ENCODE measurements at regions not wholly inside any gene's neighbourhood (a gene's known extent, or its start where the extent isn't known, plus 50 kb on each side); places are given as distances from the start of the nearest gene placed in this dataset.

DNA sequence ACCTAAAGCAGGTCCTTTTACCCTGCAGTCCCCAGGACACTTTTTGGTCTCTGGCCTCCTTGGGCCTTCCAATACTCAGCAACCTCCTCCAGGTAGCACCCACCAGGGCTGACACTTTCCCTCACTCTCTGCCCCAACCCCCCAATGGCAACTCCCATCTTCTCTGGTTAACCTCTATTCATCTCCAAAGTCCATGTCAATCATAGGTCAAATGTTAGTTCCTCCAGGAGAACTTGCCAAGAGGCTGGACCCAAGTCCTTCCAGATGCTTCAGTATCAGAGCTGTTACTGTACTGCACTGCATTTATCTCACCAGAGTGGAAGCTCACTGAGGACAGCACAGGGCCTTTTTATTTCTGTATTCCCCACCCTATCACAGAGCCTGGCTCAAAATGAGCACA is 295.0 kb upstream of the KLF14 start:
- Histone ChIP-seq H3K4me3 (ENCODE audit: low read length in 3 of 3) (no peak overlapping the region), H3K36me3 (ENCODE audit: control insufficient read depth in 3 of 3, insufficient read depth in 3 of 3, low read length in 3 of 3) (no peaks in the 10 kb centered on the region), H3K9ac (ENCODE audit: low read depth in 1 of 3, low read length in 3 of 3) (no peak overlapping the region), H3K27ac (ENCODE audit: low read depth, low read length) (no peak overlapping the region), H3K27me3 (ENCODE audit: control insufficient read depth in 3 of 3, insufficient read depth in 3 of 3, low read length in 3 of 3) (no peaks in the 10 kb centered on the region), H3K9me3 (ENCODE audit: control insufficient read depth in 3 of 3, low read length in 3 of 3) (no peaks in the 10 kb centered on the region), H3K4me1 (ENCODE audit: control insufficient read depth in 3 of 3, insufficient read depth in 3 of 3, low read length in 3 of 3) (peaks cover 22 to 46% (median 38%) of the 10 kb centered on the region in 3 donors)

- Histone ChIP-seq H3K27me3 (ENCODE audit: control insufficient read depth in 3 of 3, insufficient read depth in 3 of 3, low read length in 3 of 3) (no peaks in the 10 kb centered on the region), H3K27ac (ENCODE audit: low read depth, low read length) (no peak overlapping the region), H3K9ac (ENCODE audit: low read depth in 1 of 3, low read length in 3 of 3) (no peak overlapping the region), H3K4me3 (ENCODE audit: low read length in 3 of 3) (no peak overlapping the region), H3K9me3 (ENCODE audit: control insufficient read depth in 3 of 3, low read length in 3 of 3) (no peaks in the 10 kb centered on the region), H3K36me3 (ENCODE audit: control insufficient read depth in 3 of 3, insufficient read depth in 3 of 3, low read length in 3 of 3) (no peaks in the 10 kb centered on the region), H3K4me1 (ENCODE audit: control insufficient read depth in 3 of 3, insufficient read depth in 3 of 3, low read length in 3 of 3) (peaks cover 37 to 48% (median 45%) of the 10 kb centered on the region in 3 donors)
These were observed 296.4 kb upstream of the MKLN1 start for GRCh38 chr7:131031099-131031868.

DNA sequence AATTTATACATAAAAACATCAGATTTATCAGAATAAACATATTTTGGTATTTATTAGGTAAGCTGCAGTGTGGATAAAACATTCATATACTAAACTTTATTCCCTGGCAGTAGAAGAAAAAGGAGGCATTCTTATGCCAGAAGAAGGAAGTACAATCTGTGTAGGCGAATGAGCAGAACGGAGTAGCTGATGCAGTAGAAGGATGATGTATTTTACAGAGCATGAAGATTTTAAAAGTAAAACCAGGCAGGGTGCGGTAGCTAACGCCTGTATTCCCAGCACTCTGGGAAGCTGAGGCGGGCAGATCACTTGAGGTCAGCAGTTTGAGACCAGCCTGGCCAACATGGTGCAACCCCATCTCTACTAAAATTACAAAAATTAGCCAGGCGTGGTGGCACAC is 294.9 kb upstream of the MKLN1 start:
- H3K4me1 ChIP-seq (ENCODE audit: control insufficient read depth in 3 of 3, insufficient read depth in 3 of 3, low read length in 3 of 3), result peaks cover 30 to 34% (median 32%) of the 10 kb centered on the region in 3 donors
- H3K27me3 ChIP-seq (ENCODE audit: control insufficient read depth in 3 of 3, insufficient read depth in 3 of 3, low read length in 3 of 3), result no peaks in the 10 kb centered on the region
- no peaks in the 10 kb centered on the region for H3K36me3 ChIP-seq (ENCODE audit: control insufficient read depth in 3 of 3, insufficient read depth in 3 of 3, low read length in 3 of 3)
- H3K9ac ChIP-seq (ENCODE audit: low read depth in 1 of 3, low read length in 3 of 3), result no peak overlapping the region
- no peaks in the 10 kb centered on the region for H3K9me3 ChIP-seq (ENCODE audit: control insufficient read depth in 3 of 3, low read length in 3 of 3)
- no peak overlapping the region for H3K27ac ChIP-seq (ENCODE audit: low read depth, low read length)
- no peak overlapping the region for H3K4me3 ChIP-seq (ENCODE audit: low read length in 3 of 3)

DNA sequence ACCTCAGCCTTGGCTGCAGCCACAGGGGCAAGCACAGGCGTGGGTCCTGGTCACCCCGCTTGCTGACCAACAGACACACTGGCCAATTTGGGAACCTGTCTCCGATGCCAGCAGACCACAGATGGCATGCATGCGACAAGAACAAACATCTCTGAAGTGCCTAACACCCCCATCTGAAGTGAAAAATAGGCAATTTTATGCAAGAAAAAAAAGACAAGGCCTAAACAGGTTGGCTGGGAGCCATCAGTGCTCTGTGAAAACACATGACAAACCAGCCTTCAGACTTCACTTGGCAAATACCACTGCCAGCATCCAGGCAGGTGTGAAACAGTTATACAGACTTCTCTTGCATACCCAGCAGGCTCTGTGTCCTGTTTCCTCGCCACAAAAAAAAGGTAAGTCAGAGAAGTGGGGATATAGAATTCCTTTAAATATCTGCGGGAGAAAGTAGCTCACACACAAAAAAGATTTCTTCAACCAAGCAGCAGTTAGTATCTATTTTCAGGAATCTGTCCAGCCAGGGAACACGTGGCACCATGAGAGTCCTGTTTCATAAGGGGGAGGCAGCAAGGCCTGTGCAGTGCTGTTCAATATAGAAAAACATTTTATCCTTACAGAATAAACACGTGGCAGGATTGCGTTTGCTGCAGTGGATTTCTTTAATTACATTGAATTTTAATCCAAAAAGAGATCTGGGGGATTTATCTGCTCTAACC is 293.4 kb upstream of the MKLN1 start:
- H3K27ac ChIP-seq (ENCODE audit: low read depth, low read length), result peak overlapping the region; percentile 51
- H3K9ac ChIP-seq (ENCODE audit: low read depth in 1 of 3, low read length in 3 of 3), result peak overlapping the region in 1 of 3 donors; percentile 27
- no peaks in the 10 kb centered on the region for H3K9me3 ChIP-seq (ENCODE audit: control insufficient read depth in 3 of 3, low read length in 3 of 3)
- peak overlapping the region in 1 of 3 donors; percentile 38 for H3K4me3 ChIP-seq (ENCODE audit: low read length in 3 of 3)
- H3K36me3 ChIP-seq (ENCODE audit: control insufficient read depth in 3 of 3, insufficient read depth in 3 of 3, low read length in 3 of 3), result no peaks in the 10 kb centered on the region
- peaks cover 24 to 32% (median 25%) of the 10 kb centered on the region in 3 donors for H3K4me1 ChIP-seq (ENCODE audit: control insufficient read depth in 3 of 3, insufficient read depth in 3 of 3, low read length in 3 of 3)
- H3K27me3 ChIP-seq (ENCODE audit: control insufficient read depth in 3 of 3, insufficient read depth in 3 of 3, low read length in 3 of 3), result no peaks in the 10 kb centered on the region

DNA sequence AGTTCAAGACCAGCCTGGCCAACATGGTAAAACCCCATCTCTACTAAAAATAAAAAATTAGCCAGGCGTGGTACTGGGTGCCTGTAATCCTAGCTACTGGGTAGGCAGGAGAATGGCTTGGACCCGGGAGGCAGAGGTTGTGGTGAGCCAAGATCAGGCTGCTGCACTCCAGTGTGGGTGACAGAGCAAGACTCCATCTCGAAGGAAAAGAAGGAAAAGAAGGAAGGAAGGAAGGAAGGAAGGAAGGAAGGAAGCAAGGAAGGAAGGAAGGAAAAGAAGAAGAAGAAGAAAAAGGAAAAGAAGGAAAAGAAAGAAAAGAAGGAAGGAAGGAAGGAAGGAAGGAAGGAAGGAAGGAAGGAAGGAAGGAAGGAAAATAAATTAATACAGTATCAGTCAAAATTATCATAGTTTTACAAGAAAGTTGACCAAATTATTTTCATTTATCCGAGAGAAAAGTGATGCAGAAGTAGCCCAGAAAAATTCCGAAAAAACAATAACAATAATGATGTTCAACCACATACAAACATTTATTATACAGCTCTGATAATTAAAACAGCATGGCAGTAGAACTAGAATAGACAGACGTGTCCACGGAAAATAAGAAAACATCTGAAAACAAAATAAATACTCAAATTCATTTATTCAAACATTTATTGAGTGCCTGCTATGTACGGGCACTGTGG is 292.4 kb upstream of the MKLN1 start:
- H3K27me3 ChIP-seq (ENCODE audit: control insufficient read depth in 3 of 3, insufficient read depth in 3 of 3, low read length in 3 of 3), result no peaks in the 10 kb centered on the region

GRCh38 chr7:131038153-131038552 is 289.5 kb upstream of the MKLN1 start:
- peak overlapping the region in 1 of 3 donors; percentile 12 for H3K9ac ChIP-seq (ENCODE audit: low read depth in 1 of 3, low read length in 3 of 3)
- H3K4me1 ChIP-seq (ENCODE audit: control insufficient read depth in 3 of 3, insufficient read depth in 3 of 3, low read length in 3 of 3), result peaks cover 27 to 45% (median 33%) of the 10 kb centered on the region in 3 donors
- H3K27ac ChIP-seq (ENCODE audit: low read depth, low read length), result no peak overlapping the region
- no peaks in the 10 kb centered on the region for H3K9me3 ChIP-seq (ENCODE audit: control insufficient read depth in 3 of 3, low read length in 3 of 3)
- peaks cover 0 to 6% (median 1%) of the 10 kb centered on the region in 3 donors for H3K36me3 ChIP-seq (ENCODE audit: control insufficient read depth in 3 of 3, insufficient read depth in 3 of 3, low read length in 3 of 3)
- H3K4me3 ChIP-seq (ENCODE audit: low read length in 3 of 3), result no peak overlapping the region
- no peaks in the 10 kb centered on the region for H3K27me3 ChIP-seq (ENCODE audit: control insufficient read depth in 3 of 3, insufficient read depth in 3 of 3, low read length in 3 of 3)

More for the DNA sequence above, 292.4 kb upstream of the MKLN1 start:
- no peak overlapping the region for H3K4me3 ChIP-seq (ENCODE audit: low read length in 3 of 3)
- H3K9me3 ChIP-seq (ENCODE audit: control insufficient read depth in 3 of 3, low read length in 3 of 3), result no peaks in the 10 kb centered on the region
- H3K36me3 ChIP-seq (ENCODE audit: control insufficient read depth in 3 of 3, insufficient read depth in 3 of 3, low read length in 3 of 3), result no peaks in the 10 kb centered on the region
- peak overlapping the region; percentile 51 for H3K27ac ChIP-seq (ENCODE audit: low read depth, low read length)
- peaks cover 27 to 33% (median 29%) of the 10 kb centered on the region in 3 donors for H3K4me1 ChIP-seq (ENCODE audit: control insufficient read depth in 3 of 3, insufficient read depth in 3 of 3, low read length in 3 of 3)
- peak overlapping the region in 1 of 3 donors; percentile 26 for H3K9ac ChIP-seq (ENCODE audit: low read depth in 1 of 3, low read length in 3 of 3)

DNA sequence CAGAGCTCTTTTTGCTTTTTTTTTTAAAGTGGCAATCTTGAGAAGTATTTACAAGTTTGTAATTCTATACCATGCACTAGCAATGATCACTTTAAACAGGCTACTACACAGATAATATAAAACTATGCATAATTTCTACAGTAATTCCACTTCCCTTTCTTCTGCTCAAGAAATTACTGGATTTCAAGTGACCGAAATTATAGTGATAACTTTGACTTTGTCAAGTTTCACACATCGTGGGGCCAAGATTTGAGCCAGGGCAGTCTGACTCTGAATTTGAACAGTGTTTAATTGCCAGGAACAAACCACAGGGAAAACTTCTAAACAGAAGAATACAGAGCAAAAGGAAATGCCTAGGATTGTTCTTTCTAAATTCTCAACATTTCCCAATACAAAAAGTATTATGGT is 288.3 kb upstream of the MKLN1 start:
- H3K4me1 ChIP-seq (ENCODE audit: control insufficient read depth in 3 of 3, insufficient read depth in 3 of 3, low read length in 3 of 3), result peaks cover 20 to 37% (median 27%) of the 10 kb centered on the region in 3 donors
- no peak overlapping the region for H3K4me3 ChIP-seq (ENCODE audit: low read length in 3 of 3)
- H3K9me3 ChIP-seq (ENCODE audit: control insufficient read depth in 3 of 3, low read length in 3 of 3), result no peaks in the 10 kb centered on the region
- no peak overlapping the region for H3K9ac ChIP-seq (ENCODE audit: low read depth in 1 of 3, low read length in 3 of 3)
- no peak overlapping the region for H3K27ac ChIP-seq (ENCODE audit: low read depth, low read length)
- peaks cover 0 to 7% (median 3%) of the 10 kb centered on the region in 3 donors for H3K36me3 ChIP-seq (ENCODE audit: control insufficient read depth in 3 of 3, insufficient read depth in 3 of 3, low read length in 3 of 3)
- H3K27me3 ChIP-seq (ENCODE audit: control insufficient read depth in 3 of 3, insufficient read depth in 3 of 3, low read length in 3 of 3), result no peaks in the 10 kb centered on the region

- H3K27ac ChIP-seq (ENCODE audit: low read depth, low read length), result no peak overlapping the region
- no peak overlapping the region for H3K4me3 ChIP-seq (ENCODE audit: low read length in 3 of 3)
- peaks cover 0 to 7% (median 3%) of the 10 kb centered on the region in 3 donors for H3K36me3 ChIP-seq (ENCODE audit: control insufficient read depth in 3 of 3, insufficient read depth in 3 of 3, low read length in 3 of 3)
- no peaks in the 10 kb centered on the region for H3K9me3 ChIP-seq (ENCODE audit: control insufficient read depth in 3 of 3, low read length in 3 of 3)
- H3K4me1 ChIP-seq (ENCODE audit: control insufficient read depth in 3 of 3, insufficient read depth in 3 of 3, low read length in 3 of 3), result peaks cover 16 to 35% (median 22%) of the 10 kb centered on the region in 3 donors
- H3K9ac ChIP-seq (ENCODE audit: low read depth in 1 of 3, low read length in 3 of 3), result peak overlapping the region in 1 of 3 donors; percentile 10
- H3K27me3 ChIP-seq (ENCODE audit: control insufficient read depth in 3 of 3, insufficient read depth in 3 of 3, low read length in 3 of 3), result no peaks in the 10 kb centered on the region
These were observed 287.8 kb upstream of the MKLN1 start for GRCh38 chr7:131039836-131040235.

GRCh38 chr7:131040467-131040932 is 287.2 kb upstream of the MKLN1 start:
- H3K9ac ChIP-seq (ENCODE audit: low read depth in 1 of 3, low read length in 3 of 3), result peak overlapping the region in 1 of 3 donors; percentile 17
- no peak overlapping the region for H3K27ac ChIP-seq (ENCODE audit: low read depth, low read length)
- H3K4me3 ChIP-seq (ENCODE audit: low read length in 3 of 3), result peak overlapping the region in 1 of 3 donors; percentile 36
- H3K4me1 ChIP-seq (ENCODE audit: control insufficient read depth in 3 of 3, insufficient read depth in 3 of 3, low read length in 3 of 3), result peaks cover 13 to 30% (median 15%) of the 10 kb centered on the region in 3 donors
- peaks cover 0 to 7% (median 3%) of the 10 kb centered on the region in 3 donors for H3K36me3 ChIP-seq (ENCODE audit: control insufficient read depth in 3 of 3, insufficient read depth in 3 of 3, low read length in 3 of 3)
- no peaks in the 10 kb centered on the region for H3K9me3 ChIP-seq (ENCODE audit: control insufficient read depth in 3 of 3, low read length in 3 of 3)
- no peaks in the 10 kb centered on the region for H3K27me3 ChIP-seq (ENCODE audit: control insufficient read depth in 3 of 3, insufficient read depth in 3 of 3, low read length in 3 of 3)
